ENCODE measurements at regions not wholly inside any gene's neighbourhood (a gene's known extent, or its start where the extent isn't known, plus 50 kb on each side); places are given as distances from the start of the nearest gene placed in this dataset.

DNA sequence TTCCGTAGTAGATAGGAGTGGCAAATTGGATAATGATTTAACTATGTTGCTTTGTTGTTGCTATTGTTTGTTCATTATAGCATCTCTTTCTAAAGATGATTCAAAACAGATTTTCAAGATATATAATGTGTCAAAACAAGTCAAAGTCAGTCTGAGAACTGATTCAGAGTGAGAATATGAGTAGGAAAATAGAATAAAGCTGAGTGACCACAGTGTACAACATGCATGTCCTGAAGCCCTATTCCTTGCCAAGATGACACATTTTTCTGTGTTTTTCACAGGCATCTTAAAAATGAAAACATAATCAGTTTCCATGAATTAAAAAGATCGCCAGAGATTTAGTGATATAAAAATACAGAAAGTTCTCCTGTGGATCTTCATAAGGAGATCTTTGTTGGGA, 57.0 kb upstream of the THRB start:
- TF ChIP-seq CTCF (IDR thresholded peaks at IDR 0.05) (no peak), POLR2A (IDR thresholded peaks at IDR 0.05) (no peak)
